ENCODE measurements at regions not wholly inside any gene's neighbourhood (a gene's known extent, or its start where the extent isn't known, plus 50 kb on each side); places are given as distances from the start of the nearest gene placed in this dataset.

- DNase-seq (ENCODE audit: low spot score), result no peak
Measured at GRCh38 chr2:11953258-11953657, 206.8 kb downstream of the LPIN1 start.

GRCh38 chr2:11955314-11955713, 208.9 kb downstream of the LPIN1 start:
- DNase-seq (ENCODE audit: low spot score), result no peak

- no peak for DNase-seq (ENCODE audit: low spot score)
Measured at GRCh38 chr2:11955884-11956291, 209.5 kb downstream of the LPIN1 start.

- DNase-seq (ENCODE audit: low spot score), result no peak
Measured at GRCh38 chr2:11962707-11963328, 216.4 kb downstream of the LPIN1 start.

- no peak for DNase-seq (ENCODE audit: low spot score)
Measured at GRCh38 chr2:11963966-11964365, 217.5 kb downstream of the LPIN1 start.

- DNase-seq (ENCODE audit: low spot score), result no peak
Measured at GRCh38 chr2:11967946-11968465, 221.6 kb downstream of the LPIN1 start.

- no peak for DNase-seq (ENCODE audit: low spot score)
Measured at GRCh38 chr2:11968521-11968920, 222.1 kb downstream of the LPIN1 start.

GRCh38 chr2:11969774-11970173, 223.3 kb downstream of the LPIN1 start:
- no peak for DNase-seq (ENCODE audit: low spot score)

GRCh38 chr2:11974573-11974972, 228.1 kb downstream of the LPIN1 start:
- no peak for DNase-seq (ENCODE audit: low spot score)

- DNase-seq (ENCODE audit: low spot score), result no peak
Measured at GRCh38 chr2:11975373-11975772, 228.9 kb downstream of the LPIN1 start.

GRCh38 chr2:11976073-11976472, 229.6 kb downstream of the LPIN1 start:
- no peak for DNase-seq (ENCODE audit: low spot score)

- no peak for DNase-seq (ENCODE audit: low spot score)
Measured at GRCh38 chr2:11977766-11978524, 231.5 kb downstream of the LPIN1 start.

- DNase-seq (ENCODE audit: low spot score), result no peak
Measured at GRCh38 chr2:11980809-11981208, 234.4 kb downstream of the LPIN1 start.

- no peak for DNase-seq (ENCODE audit: low spot score)
Measured at GRCh38 chr2:11983401-11983800, 237.0 kb downstream of the LPIN1 start.

- no peak for DNase-seq (ENCODE audit: low spot score)
Measured at GRCh38 chr2:11983870-11984269, 237.4 kb downstream of the LPIN1 start.

GRCh38 chr2:11984316-11985158, 238.1 kb downstream of the LPIN1 start:
- DNase-seq (ENCODE audit: low spot score), result no peak

GRCh38 chr2:11985817-11986566, 239.6 kb downstream of the LPIN1 start:
- no peak for DNase-seq (ENCODE audit: low spot score)

GRCh38 chr2:11987151-11987550, 240.7 kb downstream of the LPIN1 start:
- DNase-seq (ENCODE audit: low spot score), result no peak

- DNase-seq (ENCODE audit: low spot score), result no peak
Measured at GRCh38 chr2:11988691-11989353, 242.4 kb downstream of the LPIN1 start.

GRCh38 chr2:11989354-11989703, 242.9 kb downstream of the LPIN1 start:
- DNase-seq (ENCODE audit: low spot score), result no peak

GRCh38 chr2:11990576-11990975, 244.1 kb downstream of the LPIN1 start:
- no peak for DNase-seq (ENCODE audit: low spot score)
